H9 (cell line): ENCODE measurements at regions not wholly inside any gene's neighbourhood (a gene's known extent, or its start where the extent isn't known, plus 50 kb on each side); places are given as distances from the start of the nearest gene placed in this dataset.

Experiments used
- DNase-seq: peaks from one replicate; pipeline ENCODE4 v3.0.0-alpha.2; 2017
- H2AFZ ChIP-seq: one replicate; pipeline ENCODE4 v1.6.1; 2013; ENCODE audit warnings: mild to moderate bottlenecking, low read length, control low read depth, moderate library complexity
- H2AK5ac ChIP-seq: 2 replicates; pipeline ENCODE4 v1.6.1; 2013; ENCODE audit warnings: low read length, control low read depth, mixed read lengths; ENCODE audit not compliant: insufficient read length
- H2BK120ac ChIP-seq: one replicate; pipeline ENCODE4 v1.6.1; 2013; ENCODE audit warnings: low read depth, mild to moderate bottlenecking, low read length, control low read depth, inconsistent platforms; ENCODE audit not compliant: poor library complexity, severe bottlenecking
- H2BK12ac ChIP-seq: 2 replicates; pipeline ENCODE4 v1.6.1; 2013; ENCODE audit warnings: low read length, control low read depth, mixed read lengths, low read depth; ENCODE audit not compliant: insufficient read length
- H2BK15ac ChIP-seq: 2 replicates; pipeline ENCODE4 v1.6.1; 2013; ENCODE audit warnings: low read depth, low read length, control low read depth
- H2BK20ac ChIP-seq: one replicate; pipeline ENCODE4 v1.6.1; 2013; ENCODE audit warnings: low read depth, mild to moderate bottlenecking, low read length, control low read depth, inconsistent platforms; ENCODE audit not compliant: poor library complexity, severe bottlenecking
- H2BK5ac ChIP-seq: 2 replicates; pipeline ENCODE4 v1.6.1; 2013; ENCODE audit warnings: low read length, control low read depth, mixed read lengths; ENCODE audit not compliant: insufficient read length
- H3K14ac ChIP-seq: 2 replicates; pipeline ENCODE4 v1.6.1; 2013; ENCODE audit warnings: low read length, control low read depth; ENCODE audit not compliant: insufficient read depth
- H3K18ac ChIP-seq: 2 replicates; pipeline ENCODE4 v1.6.1; 2013; ENCODE audit warnings: low read depth, mild to moderate bottlenecking, mixed read lengths, low read length, control low read depth; ENCODE audit not compliant: insufficient read length
- H3K23ac ChIP-seq: 2 replicates; pipeline ENCODE4 v1.6.1; 2013; ENCODE audit warnings: low read length, control low read depth, mixed read lengths, low read depth; ENCODE audit not compliant: insufficient read length
- H3K23me2 ChIP-seq: 2 replicates; pipeline ENCODE4 v1.6.1; 2013; ENCODE audit warnings: low read depth, mild to moderate bottlenecking, mixed read lengths, low read length, control low read depth; ENCODE audit not compliant: insufficient read length, poor library complexity, severe bottlenecking
- H3K27ac ChIP-seq: 2 replicates; pipeline ENCODE4 v1.5.1; 2013; ENCODE audit warnings: low read length, control low read depth, mixed read lengths, low read depth; ENCODE audit not compliant: insufficient read length
- H3K27me3 ChIP-seq: 2 replicates; pipeline ENCODE4 v1.6.1; 2013; ENCODE audit warnings: low read length, control low read depth, inconsistent platforms; ENCODE audit not compliant: insufficient read depth
- H3K4ac ChIP-seq: 2 replicates; pipeline ENCODE4 v1.6.1; 2013; ENCODE audit warnings: low read depth, mild to moderate bottlenecking, control low read depth, inconsistent platforms, low read length, moderate library complexity
- H3K4me1 ChIP-seq: 2 replicates; pipeline ENCODE4 v1.6.1; 2013; ENCODE audit warnings: low read length, control low read depth, inconsistent platforms; ENCODE audit not compliant: insufficient read depth
- H3K4me2 ChIP-seq: 2 replicates; pipeline ENCODE4 v1.6.1; 2013; ENCODE audit warnings: low read length, control low read depth, mixed read lengths; ENCODE audit not compliant: insufficient read length, insufficient read depth
- H3K56ac ChIP-seq: 2 replicates; pipeline ENCODE4 v1.6.1; 2013; ENCODE audit warnings: low read depth, mild to moderate bottlenecking, mixed read lengths, low read length, control low read depth; ENCODE audit not compliant: insufficient read length
- H3K79me1 ChIP-seq: 2 replicates; pipeline ENCODE4 v1.6.1; 2013; ENCODE audit warnings: low read depth, mild to moderate bottlenecking, moderate library complexity, low read length, control low read depth, inconsistent platforms; ENCODE audit not compliant: insufficient read depth, poor library complexity, severe bottlenecking
- H3K79me2 ChIP-seq: 2 replicates; pipeline ENCODE4 v1.6.1; 2013; ENCODE audit warnings: low read length, control low read depth, inconsistent platforms; ENCODE audit not compliant: insufficient read depth
- H3K9ac ChIP-seq: 2 replicates; pipeline ENCODE4 v1.6.1; 2013; ENCODE audit warnings: low read length, control low read depth, mixed read lengths; ENCODE audit not compliant: insufficient read length; ENCODE audit errors: extremely low read depth
- H3K9me3 ChIP-seq: one replicate; pipeline ENCODE4 v1.6.1; 2013; ENCODE audit warnings: low read depth, low read length, inconsistent platforms; ENCODE audit not compliant: control insufficient read depth
- H3T11ph ChIP-seq: one replicate; pipeline ENCODE4 v1.6.1; 2013; ENCODE audit warnings: mild to moderate bottlenecking, low read length, control low read depth, inconsistent platforms
- H4K20me1 ChIP-seq: one replicate; pipeline ENCODE4 v1.6.1; 2013; ENCODE audit not compliant: control insufficient read depth, insufficient read length, insufficient read depth
- H4K5ac ChIP-seq: 2 replicates; pipeline ENCODE4 v1.6.1; 2013; ENCODE audit warnings: low read depth, mild to moderate bottlenecking, mixed read lengths, low read length, control low read depth; ENCODE audit not compliant: insufficient read length
- H4K8ac ChIP-seq: replicated peaks from 2 replicates; pipeline ENCODE4 v1.6.1; 2013; ENCODE audit warnings: low read length, control low read depth, mixed read lengths, low read depth; ENCODE audit not compliant: insufficient read length
- H4K91ac ChIP-seq: 2 replicates; pipeline ENCODE4 v1.6.1; 2013; ENCODE audit warnings: low read depth, mild to moderate bottlenecking, moderate library complexity, mixed read lengths, low read length, control low read depth; ENCODE audit not compliant: insufficient read length
- H3K27ac Mint-ChIP-seq, 3 experiments: 2 replicates in 2 of 3; 3 replicates in 1 of 3; pipeline ENCODE4 v1.8.0; 2020 to 2021; ENCODE audit warnings: mixed read lengths in 3 of 3, mild to moderate bottlenecking in 1 of 3, moderate library complexity in 1 of 3
- H3K27me3 Mint-ChIP-seq: 2 replicates; pipeline ENCODE4 v1.8.0; 2021; ENCODE audit warnings: low read depth, mild to moderate bottlenecking, moderate library complexity, mixed read lengths
- H3K36me3 Mint-ChIP-seq, 3 experiments: 2 replicates in 2 of 3; 3 replicates in 1 of 3; pipeline ENCODE4 v1.8.0; 2020 to 2021; ENCODE audit warnings: low read depth in 3 of 3, mixed read lengths in 3 of 3; ENCODE audit not compliant: insufficient read depth in 1 of 3
- H3K4me1 Mint-ChIP-seq, 2 experiments: 2 replicates each; pipeline ENCODE4 v1.8.0; 2020; ENCODE audit warnings: mixed read lengths in 2 of 2
- H3K4me3 Mint-ChIP-seq, 2 experiments: 2 replicates in 1 of 2; 3 replicates in 1 of 2; pipeline ENCODE4 v1.8.0; 2020 to 2021; ENCODE audit warnings: mild to moderate bottlenecking in 2 of 2, mixed read lengths in 2 of 2, moderate library complexity in 1 of 2
- H3K9me3 Mint-ChIP-seq, 2 experiments: 2 replicates in 1 of 2; 3 replicates in 1 of 2; pipeline ENCODE4 v1.8.0; 2020; ENCODE audit warnings: mild to moderate bottlenecking in 2 of 2, mixed read lengths in 2 of 2, moderate library complexity in 1 of 2
- CTCF ChIP-seq: fragments of 200-600 bp; sonication (generic); conservative IDR thresholded peaks from 3 replicates; pipeline ENCODE4 v1.8.0; 2021; ENCODE audit warnings: antibody characterized with exemption, mild to moderate bottlenecking
- WGBS: extraction: QIAGEN DNeasy Blood & Tissue Kit; methylation state at CpG from one replicate; pipeline ENCODE4 v1.1.7; 2013; ENCODE audit warnings: missing lambda C conversion rate, low lambda C conversion rate, mixed read lengths; ENCODE audit not compliant: insufficient read length; ENCODE audit errors: extremely low coverage; 5-methylcytosine and 5-hydroxymethylcytosine counted together

DNA sequence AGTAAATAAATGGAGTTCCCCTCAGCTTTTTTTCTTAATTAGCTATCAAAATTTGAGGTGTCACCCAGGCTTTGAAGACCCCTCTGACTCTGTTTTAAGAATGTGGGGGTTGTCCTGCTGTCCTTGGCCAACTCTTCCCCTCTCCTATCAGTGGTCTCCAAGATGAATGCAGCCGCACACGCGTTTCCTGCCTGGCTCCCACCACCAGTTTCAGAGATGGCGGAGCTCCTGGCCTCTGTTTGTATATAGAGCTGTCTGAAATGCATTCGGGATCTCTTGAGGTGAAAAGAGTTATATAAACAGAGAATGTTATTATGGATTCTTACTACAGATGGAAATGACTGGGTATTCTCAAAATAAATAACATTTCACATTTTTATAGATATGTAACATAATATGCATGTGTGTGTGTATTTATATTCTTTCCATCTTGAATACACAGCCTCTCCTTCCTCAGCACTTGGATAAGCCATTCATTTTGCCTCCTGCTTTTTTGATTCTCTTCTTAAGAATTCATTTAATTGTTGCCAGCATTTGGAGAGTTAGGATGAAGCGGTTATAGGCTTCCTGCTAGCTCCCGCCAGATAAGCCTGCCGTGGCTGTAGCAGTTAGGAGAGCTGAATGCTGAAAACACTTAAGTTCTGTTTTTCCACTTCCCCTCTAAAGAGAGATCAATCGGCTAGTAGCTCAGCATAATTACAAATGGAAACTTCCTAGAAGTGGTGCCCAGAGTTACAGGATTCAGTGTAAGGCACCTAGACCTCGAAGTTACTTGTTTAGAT, 659.3 kb upstream of the FANCL start:
- no peak overlapping the region for H4K91ac ChIP-seq
- H3K18ac ChIP-seq: no peak overlapping the region
- no peaks in the 10 kb centered on the region for H3K79me1 ChIP-seq
- H3K9me3 ChIP-seq: no peaks in the 10 kb centered on the region
- no peak for DNase-seq
- no peaks in the 10 kb centered on the region for H3K79me2 ChIP-seq
- Mint-ChIP-seq H3K27me3 (no peaks in the 10 kb centered on the region), H3K4me1 (no peaks in the 10 kb centered on the region), H3K4me3 (no peak overlapping the region), H3K36me3 (no peaks in the 10 kb centered on the region), H3K27ac (no peak overlapping the region), H3K9me3 (no peaks in the 10 kb centered on the region)
- H2AFZ ChIP-seq: no peak overlapping the region
- H4K5ac ChIP-seq: no peak overlapping the region
- TF ChIP-seq CTCF: no peak
- no peaks in the 10 kb centered on the region for H3K27me3 ChIP-seq
- no peak overlapping the region for H2BK120ac ChIP-seq
- H4K20me1 ChIP-seq: no peaks in the 10 kb centered on the region
- no peak overlapping the region for H3K4ac ChIP-seq
- H2BK5ac ChIP-seq: no peak overlapping the region
- no peak overlapping the region for H3K9ac ChIP-seq
- H3K23ac ChIP-seq: no peak overlapping the region
- WGBS: no CpG with 5 or more reads among the region's 10 CpGs
- H3K23me2 ChIP-seq: no peaks in the 10 kb centered on the region
- no peak overlapping the region for H3T11ph ChIP-seq
- H3K56ac ChIP-seq: no peak overlapping the region
- no peaks in the 10 kb centered on the region for H3K4me1 ChIP-seq
- H2BK20ac ChIP-seq: no peak overlapping the region
- H3K27ac ChIP-seq: no peak overlapping the region
- no peak overlapping the region for H3K4me2 ChIP-seq
- H3K14ac ChIP-seq: no peak overlapping the region
- H2AK5ac ChIP-seq: no peak overlapping the region
- no peak overlapping the region for H2BK12ac ChIP-seq
- no peak overlapping the region for H2BK15ac ChIP-seq
- H4K8ac ChIP-seq: no peak overlapping the region
